ENCODE measurements at regions not wholly inside any gene's neighbourhood (a gene's known extent, or its start where the extent isn't known, plus 50 kb on each side); places are given as distances from the start of the nearest gene placed in this dataset.

DNA sequence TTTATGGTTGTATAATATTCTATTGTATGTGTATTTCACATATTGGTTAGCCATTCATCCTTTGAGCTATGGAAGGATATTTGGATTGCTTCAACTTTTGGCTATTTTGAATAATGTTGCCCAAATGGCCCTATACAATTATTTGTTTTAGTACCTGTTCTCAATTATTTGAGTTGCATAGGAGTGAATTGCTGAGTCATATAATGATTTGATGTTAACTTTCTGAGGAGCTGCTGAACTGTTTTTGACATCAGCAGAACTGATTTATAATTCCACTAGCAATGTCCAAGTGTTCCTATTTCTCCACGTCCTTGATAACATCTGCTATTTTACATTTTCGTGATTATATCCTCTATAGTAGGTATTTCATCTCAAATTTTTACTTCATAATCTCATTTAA is 839.9 kb downstream of the KCNT2 start:
- TF ChIP-seq, protein P1, sequence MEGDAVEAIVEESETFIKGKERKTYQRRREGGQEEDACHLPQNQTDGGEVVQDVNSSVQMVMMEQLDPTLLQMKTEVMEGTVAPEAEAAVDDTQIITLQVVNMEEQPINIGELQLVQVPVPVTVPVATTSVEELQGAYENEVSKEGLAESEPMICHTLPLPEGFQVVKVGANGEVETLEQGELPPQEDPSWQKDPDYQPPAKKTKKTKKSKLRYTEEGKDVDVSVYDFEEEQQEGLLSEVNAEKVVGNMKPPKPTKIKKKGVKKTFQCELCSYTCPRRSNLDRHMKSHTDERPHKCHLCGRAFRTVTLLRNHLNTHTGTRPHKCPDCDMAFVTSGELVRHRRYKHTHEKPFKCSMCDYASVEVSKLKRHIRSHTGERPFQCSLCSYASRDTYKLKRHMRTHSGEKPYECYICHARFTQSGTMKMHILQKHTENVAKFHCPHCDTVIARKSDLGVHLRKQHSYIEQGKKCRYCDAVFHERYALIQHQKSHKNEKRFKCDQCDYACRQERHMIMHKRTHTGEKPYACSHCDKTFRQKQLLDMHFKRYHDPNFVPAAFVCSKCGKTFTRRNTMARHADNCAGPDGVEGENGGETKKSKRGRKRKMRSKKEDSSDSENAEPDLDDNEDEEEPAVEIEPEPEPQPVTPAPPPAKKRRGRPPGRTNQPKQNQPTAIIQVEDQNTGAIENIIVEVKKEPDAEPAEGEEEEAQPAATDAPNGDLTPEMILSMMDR (IDR thresholded peaks at IDR 0.05; ENCODE audit: low read depth, low read length, poor library complexity, severe bottlenecking) = no peak
- no peak for TF ChIP-seq EZH2phosphoT487 (IDR thresholded peaks at IDR 0.05; ENCODE audit: borderline replicate concordance, low read length)
